ENCODE measurements at regions not wholly inside any gene's neighbourhood (a gene's known extent, or its start where the extent isn't known, plus 50 kb on each side); places are given as distances from the start of the nearest gene placed in this dataset.

- WGBS = 50% methylated on average over 2 of the region's 2 CpGs
- DNase-seq (ENCODE audit: low spot score in 2 of 2) = no peak
- no peak overlapping the region for H3K27ac ChIP-seq
- H3K4me1 ChIP-seq = no peaks in the 10 kb centered on the region
- TF ChIP-seq CTCF (IDR thresholded peaks at IDR 0.05) (no peak), POLR2A (IDR thresholded peaks at IDR 0.05) (no peak), POLR2AphosphoS5 (IDR thresholded peaks at IDR 0.05) (no peak), EP300 (IDR thresholded peaks at IDR 0.05) (no peak)
- peaks cover 15% of the 10 kb centered on the region for H3K9me3 ChIP-seq
- H3K4me3 ChIP-seq = no peak overlapping the region
- H3K27me3 ChIP-seq = no peaks in the 10 kb centered on the region
- no peaks in the 10 kb centered on the region for H3K36me3 ChIP-seq
These were observed 1513.5 kb upstream of the PRR20A start for GRCh38 chr13:55627221-55627620.

- Histone ChIP-seq H3K4me3 (no peak overlapping the region), H3K27me3 (no peaks in the 10 kb centered on the region), H3K9me3 (peaks cover 21% of the 10 kb centered on the region), H3K36me3 (no peaks in the 10 kb centered on the region), H3K27ac (no peak overlapping the region), H3K4me1 (no peaks in the 10 kb centered on the region)
- TF ChIP-seq POLR2AphosphoS5 (IDR thresholded peaks at IDR 0.05) (no peak), EP300 (IDR thresholded peaks at IDR 0.05) (no peak), CTCF (IDR thresholded peaks at IDR 0.05) (no peak), POLR2A (IDR thresholded peaks at IDR 0.05) (no peak)
- no peak for DNase-seq (ENCODE audit: low spot score in 2 of 2)
These were observed 1508.3 kb upstream of the PRR20A start for GRCh38 chr13:55632402-55632801.

GRCh38 chr13:55649485-55649884 lies 1491.2 kb upstream of the PRR20A start:
- no peaks in the 10 kb centered on the region for H3K36me3 ChIP-seq
- H3K27ac ChIP-seq = no peak overlapping the region
- H3K9me3 ChIP-seq = no peaks in the 10 kb centered on the region
- 81% methylated on average over 1 of the region's 1 CpG for WGBS
- no peak overlapping the region for H3K4me3 ChIP-seq
- no peak for DNase-seq (ENCODE audit: low spot score in 2 of 2)
- no peaks in the 10 kb centered on the region for H3K27me3 ChIP-seq
- no peak for TF ChIP-seq POLR2AphosphoS5 (IDR thresholded peaks at IDR 0.05)
- TF ChIP-seq EP300 (IDR thresholded peaks at IDR 0.05) = no peak
- TF ChIP-seq POLR2A (IDR thresholded peaks at IDR 0.05) = no peak
- no peak for TF ChIP-seq CTCF (IDR thresholded peaks at IDR 0.05)
- no peaks in the 10 kb centered on the region for H3K4me1 ChIP-seq

- DNase-seq (ENCODE audit: low spot score in 2 of 2) = no peak
- Histone ChIP-seq H3K36me3 (no peaks in the 10 kb centered on the region), H3K4me3 (no peak overlapping the region), H3K4me1 (no peaks in the 10 kb centered on the region), H3K9me3 (no peaks in the 10 kb centered on the region), H3K27ac (no peak overlapping the region), H3K27me3 (no peaks in the 10 kb centered on the region)
- no peak for TF ChIP-seq POLR2AphosphoS5 (IDR thresholded peaks at IDR 0.05)
- no peak for TF ChIP-seq EP300 (IDR thresholded peaks at IDR 0.05)
- no peak for TF ChIP-seq POLR2A (IDR thresholded peaks at IDR 0.05)
- no peak for TF ChIP-seq CTCF (IDR thresholded peaks at IDR 0.05)
- WGBS = 83% methylated on average over 5 of the region's 5 CpGs
These were observed 1488.1 kb upstream of the PRR20A start for GRCh38 chr13:55652657-55653056.

- Histone ChIP-seq H3K36me3 (no peaks in the 10 kb centered on the region), H3K9me3 (no peaks in the 10 kb centered on the region), H3K4me1 (no peaks in the 10 kb centered on the region), H3K27me3 (no peaks in the 10 kb centered on the region), H3K4me3 (no peak overlapping the region), H3K27ac (no peak overlapping the region)
- WGBS = 48% methylated on average over 3 of the region's 3 CpGs
- no peak for DNase-seq (ENCODE audit: low spot score in 2 of 2)
- TF ChIP-seq EP300 (IDR thresholded peaks at IDR 0.05) (no peak), CTCF (IDR thresholded peaks at IDR 0.05) (no peak), POLR2AphosphoS5 (IDR thresholded peaks at IDR 0.05) (no peak), POLR2A (IDR thresholded peaks at IDR 0.05) (no peak)
These were observed 1487.2 kb upstream of the PRR20A start for GRCh38 chr13:55653497-55653896.

Measured in suprapubic skin (tissue), 4 donors.